ENCODE measurements at regions not wholly inside any gene's neighbourhood (a gene's known extent, or its start where the extent isn't known, plus 50 kb on each side); places are given as distances from the start of the nearest gene placed in this dataset.
"Not testable (repeated sequence)": the region's sequence is repeated elsewhere in the genome, so short reads cannot be mapped to it uniquely, and the experiment has no call there.

GRCh38 chr10:65670087-65670486 lies 1255.7 kb upstream of the LRRTM3 start:
- H3K27ac Mint-ChIP-seq, result no peak overlapping the region
- no peak overlapping the region for H3K4me3 ChIP-seq (ENCODE audit: low read depth, low read length)
- H3K4me3 Mint-ChIP-seq, result no peak overlapping the region
- H3K27ac ChIP-seq (ENCODE audit: insufficient read depth, low read length, poor library complexity, severe bottlenecking), result no peak overlapping the region
- no peaks in the 10 kb centered on the region for H3K36me3 Mint-ChIP-seq
- DNase-seq, result no peak
- no peaks in the 10 kb centered on the region for H3K4me1 Mint-ChIP-seq
- H3K4me1 ChIP-seq (ENCODE audit: control insufficient read depth, insufficient read depth, low read length, poor library complexity, severe bottlenecking), result no peaks in the 10 kb centered on the region
- H3K36me3 ChIP-seq (ENCODE audit: control insufficient read depth, insufficient read depth, low read length), result no peaks in the 10 kb centered on the region
- no peaks in the 10 kb centered on the region for H3K27me3 ChIP-seq (ENCODE audit: control insufficient read depth, insufficient read depth, low read length)
- no peaks in the 10 kb centered on the region for H3K27me3 Mint-ChIP-seq
- H3K9me3 Mint-ChIP-seq, result peaks cover 3 to 15% (median 7%) of the 10 kb centered on the region in 7 donors
- ATAC-seq (ENCODE audit: low read depth in 2 of 2), result no peak
- H3K9me3 ChIP-seq (ENCODE audit: control insufficient read depth in 2 of 2, low read length in 2 of 2), result no peaks in the 10 kb centered on the region

- ATAC-seq (ENCODE audit: low read depth in 2 of 2); H3K4me3 ChIP-seq (ENCODE audit: low read depth, low read length); DNase-seq; H3K4me1 ChIP-seq (ENCODE audit: control insufficient read depth, insufficient read depth, low read length, poor library complexity, severe bottlenecking); H3K27me3 ChIP-seq (ENCODE audit: control insufficient read depth, insufficient read depth, low read length); H3K27me3 Mint-ChIP-seq; H3K36me3 ChIP-seq (ENCODE audit: control insufficient read depth, insufficient read depth, low read length); H3K27ac ChIP-seq (ENCODE audit: insufficient read depth, low read length, poor library complexity, severe bottlenecking); H3K4me1 Mint-ChIP-seq; H3K27ac Mint-ChIP-seq; H3K36me3 Mint-ChIP-seq; H3K9me3 ChIP-seq (ENCODE audit: control insufficient read depth in 2 of 2, low read length in 2 of 2); H3K4me3 Mint-ChIP-seq: not testable (repeated sequence)
- peaks cover 2 to 15% (median 5%) of the 10 kb centered on the region in 7 donors for H3K9me3 Mint-ChIP-seq
These were observed 1255.2 kb upstream of the LRRTM3 start for GRCh38 chr10:65670596-65670995.

- no peak overlapping the region for H3K4me3 ChIP-seq (ENCODE audit: low read depth, low read length)
- DNase-seq (no peak), ATAC-seq (ENCODE audit: low read depth in 2 of 2) (no peak)
- Mint-ChIP-seq H3K4me3 (no peak overlapping the region), H3K9me3 (peaks cover 0 to 9% (median 5%) of the 10 kb centered on the region in 7 donors), H3K27ac (no peak overlapping the region), H3K4me1 (no peaks in the 10 kb centered on the region), H3K36me3 (no peaks in the 10 kb centered on the region), H3K27me3 (no peaks in the 10 kb centered on the region)
- H3K4me1 ChIP-seq (ENCODE audit: control insufficient read depth, insufficient read depth, low read length, poor library complexity, severe bottlenecking), result no peaks in the 10 kb centered on the region
- H3K9me3 ChIP-seq (ENCODE audit: control insufficient read depth in 2 of 2, low read length in 2 of 2), result no peaks in the 10 kb centered on the region
- no peaks in the 10 kb centered on the region for H3K36me3 ChIP-seq (ENCODE audit: control insufficient read depth, insufficient read depth, low read length)
- no peaks in the 10 kb centered on the region for H3K27me3 ChIP-seq (ENCODE audit: control insufficient read depth, insufficient read depth, low read length)
- no peak overlapping the region for H3K27ac ChIP-seq (ENCODE audit: insufficient read depth, low read length, poor library complexity, severe bottlenecking)
These were observed 1250.6 kb upstream of the LRRTM3 start for GRCh38 chr10:65675236-65675635.

GRCh38 chr10:65684896-65685295 lies 1240.9 kb upstream of the LRRTM3 start:
- no peak overlapping the region for H3K27ac ChIP-seq (ENCODE audit: insufficient read depth, low read length, poor library complexity, severe bottlenecking)
- no peak for DNase-seq
- no peaks in the 10 kb centered on the region for H3K4me1 ChIP-seq (ENCODE audit: control insufficient read depth, insufficient read depth, low read length, poor library complexity, severe bottlenecking)

GRCh38 chr10:65701168-65701776 lies 1224.6 kb upstream of the LRRTM3 start:
- H3K9me3 Mint-ChIP-seq, result peaks cover 0 to 26% (median 5%) of the 10 kb centered on the region in 7 donors
- H3K27me3 Mint-ChIP-seq, result no peaks in the 10 kb centered on the region
- Histone ChIP-seq H3K27ac (ENCODE audit: insufficient read depth, low read length, poor library complexity, severe bottlenecking) (no peak overlapping the region), H3K9me3 (ENCODE audit: control insufficient read depth in 2 of 2, low read length in 2 of 2) (no peaks in the 10 kb centered on the region), H3K36me3 (ENCODE audit: control insufficient read depth, insufficient read depth, low read length) (no peaks in the 10 kb centered on the region), H3K4me1 (ENCODE audit: control insufficient read depth, insufficient read depth, low read length, poor library complexity, severe bottlenecking) (no peaks in the 10 kb centered on the region), H3K4me3 (ENCODE audit: low read depth, low read length) (no peak overlapping the region), H3K27me3 (ENCODE audit: control insufficient read depth, insufficient read depth, low read length) (no peaks in the 10 kb centered on the region)
- no peak overlapping the region for H3K4me3 Mint-ChIP-seq
- no peak for DNase-seq
- no peak for ATAC-seq (ENCODE audit: low read depth in 2 of 2)
- no peaks in the 10 kb centered on the region for H3K4me1 Mint-ChIP-seq
- no peaks in the 10 kb centered on the region for H3K36me3 Mint-ChIP-seq
- H3K27ac Mint-ChIP-seq, result no peak overlapping the region

More at GRCh38 chr10:65684896-65685295, 1240.9 kb upstream of the LRRTM3 start:
- Mint-ChIP-seq H3K27me3 (no peaks in the 10 kb centered on the region), H3K27ac (no peak overlapping the region), H3K36me3 (no peaks in the 10 kb centered on the region), H3K4me1 (no peaks in the 10 kb centered on the region), H3K9me3 (peaks cover 0 to 9% (median 1%) of the 10 kb centered on the region in 7 donors), H3K4me3 (no peak overlapping the region)
- Histone ChIP-seq H3K4me3 (ENCODE audit: low read depth, low read length) (no peak overlapping the region), H3K27me3 (ENCODE audit: control insufficient read depth, insufficient read depth, low read length) (no peaks in the 10 kb centered on the region), H3K36me3 (ENCODE audit: control insufficient read depth, insufficient read depth, low read length) (no peaks in the 10 kb centered on the region), H3K9me3 (ENCODE audit: control insufficient read depth in 2 of 2, low read length in 2 of 2) (no peaks in the 10 kb centered on the region)
- ATAC-seq (ENCODE audit: low read depth in 2 of 2), result no peak

- no peaks in the 10 kb centered on the region for H3K4me1 Mint-ChIP-seq
- no peak overlapping the region for H3K27ac Mint-ChIP-seq
- no peaks in the 10 kb centered on the region for H3K27me3 ChIP-seq (ENCODE audit: control insufficient read depth, insufficient read depth, low read length)
- H3K9me3 Mint-ChIP-seq, result peaks cover 0 to 11% (median 2%) of the 10 kb centered on the region in 7 donors
- no peak overlapping the region for H3K4me3 ChIP-seq (ENCODE audit: low read depth, low read length)
- no peak overlapping the region for H3K27ac ChIP-seq (ENCODE audit: insufficient read depth, low read length, poor library complexity, severe bottlenecking)
- H3K4me1 ChIP-seq (ENCODE audit: control insufficient read depth, insufficient read depth, low read length, poor library complexity, severe bottlenecking), result no peaks in the 10 kb centered on the region
- ATAC-seq (ENCODE audit: low read depth in 2 of 2) (no peak), DNase-seq (no peak)
- H3K4me3 Mint-ChIP-seq, result no peak overlapping the region
- no peaks in the 10 kb centered on the region for H3K36me3 ChIP-seq (ENCODE audit: control insufficient read depth, insufficient read depth, low read length)
- H3K9me3 ChIP-seq (ENCODE audit: control insufficient read depth in 2 of 2, low read length in 2 of 2), result no peaks in the 10 kb centered on the region
- H3K27me3 Mint-ChIP-seq, result no peaks in the 10 kb centered on the region
- H3K36me3 Mint-ChIP-seq, result no peaks in the 10 kb centered on the region
These were observed 1217.8 kb upstream of the LRRTM3 start for GRCh38 chr10:65708057-65708456.

- no peaks in the 10 kb centered on the region for H3K36me3 Mint-ChIP-seq
- Histone ChIP-seq H3K4me3 (ENCODE audit: low read depth, low read length) (no peak overlapping the region), H3K4me1 (ENCODE audit: control insufficient read depth, insufficient read depth, low read length, poor library complexity, severe bottlenecking) (no peaks in the 10 kb centered on the region), H3K9me3 (ENCODE audit: control insufficient read depth in 2 of 2, low read length in 2 of 2) (no peaks in the 10 kb centered on the region), H3K27ac (ENCODE audit: insufficient read depth, low read length, poor library complexity, severe bottlenecking) (no peak overlapping the region), H3K27me3 (ENCODE audit: control insufficient read depth, insufficient read depth, low read length) (no peaks in the 10 kb centered on the region), H3K36me3 (ENCODE audit: control insufficient read depth, insufficient read depth, low read length) (no peaks in the 10 kb centered on the region)
- no peaks in the 10 kb centered on the region for H3K4me1 Mint-ChIP-seq
- no peak for DNase-seq
- H3K27ac Mint-ChIP-seq, result no peak overlapping the region
- H3K4me3 Mint-ChIP-seq, result no peak overlapping the region
- peaks cover 0 to 11% (median 2%) of the 10 kb centered on the region in 7 donors for H3K9me3 Mint-ChIP-seq
- ATAC-seq (ENCODE audit: low read depth in 2 of 2), result no peak
- no peaks in the 10 kb centered on the region for H3K27me3 Mint-ChIP-seq
These were observed 1215.5 kb upstream of the LRRTM3 start for GRCh38 chr10:65710306-65710705.

- ATAC-seq (ENCODE audit: low read depth in 2 of 2), result no peak
- no peaks in the 10 kb centered on the region for H3K27me3 ChIP-seq (ENCODE audit: control insufficient read depth, insufficient read depth, low read length)
- Mint-ChIP-seq H3K9me3 (peaks cover 0 to 14% (median 2%) of the 10 kb centered on the region in 7 donors), H3K36me3 (no peaks in the 10 kb centered on the region), H3K4me1 (peaks cover 0 to 2% (median 0%) of the 10 kb centered on the region in 4 donors), H3K27ac (no peak overlapping the region), H3K4me3 (no peak overlapping the region), H3K27me3 (no peaks in the 10 kb centered on the region)
- no peak overlapping the region for H3K27ac ChIP-seq (ENCODE audit: insufficient read depth, low read length, poor library complexity, severe bottlenecking)
- no peaks in the 10 kb centered on the region for H3K4me1 ChIP-seq (ENCODE audit: control insufficient read depth, insufficient read depth, low read length, poor library complexity, severe bottlenecking)
- no peaks in the 10 kb centered on the region for H3K9me3 ChIP-seq (ENCODE audit: control insufficient read depth in 2 of 2, low read length in 2 of 2)
- no peak overlapping the region for H3K4me3 ChIP-seq (ENCODE audit: low read depth, low read length)
- no peaks in the 10 kb centered on the region for H3K36me3 ChIP-seq (ENCODE audit: control insufficient read depth, insufficient read depth, low read length)
- no peak for DNase-seq
These were observed 1206.0 kb upstream of the LRRTM3 start for GRCh38 chr10:65719790-65720189.
